A673 (cell line): ENCODE measurements at regions not wholly inside any gene's neighbourhood (a gene's known extent, or its start where the extent isn't known, plus 50 kb on each side); places are given as distances from the start of the nearest gene placed in this dataset.

Experiments used
- BruUV-seq: library from RNA; stranded (reverse); fragments of 400-500 nt; replicated peaks from 2 replicates; lab custom pipeline; 2021; lab: Mats Ljungman, UMichigan
- CTCF ChIA-PET: fragments of 300-600 bp; sonication (Branson Sonifier 250); formaldehyde crosslinking; loops from one replicate; lab custom pipeline; 2022; ENCODE audit warnings: antibody characterized with exemption; lab: Charles Lee
- POLR2A ChIA-PET: fragments of 300-600 bp; sonication (Branson Sonifier 250); formaldehyde crosslinking; loops from one replicate; lab custom pipeline; 2022; ENCODE audit warnings: antibody characterized with exemption; ENCODE audit not compliant: low non-redundant PET; lab: Charles Lee
- DNase-seq: peaks from one replicate; pipeline ENCODE4 v3.0.0-alpha.2; 2015; ENCODE audit warnings: low spot score
- H3K27ac ChIP-seq: fragments of 200-600 bp; sonication (generic); 2 replicates; pipeline ENCODE4 v1.5.1; 2016; ENCODE audit warnings: mixed run types, low read depth, mild to moderate bottlenecking, mixed read lengths, antibody characterized with exemption, low read length; ENCODE audit not compliant: poor library complexity, severe bottlenecking
- H3K27me3 ChIP-seq: fragments of 200-600 bp; sonication (generic); replicated peaks from 2 replicates; pipeline ENCODE4 v1.6.1; 2017; ENCODE audit warnings: mixed run types, low read depth, mild to moderate bottlenecking, mixed read lengths, antibody characterized with exemption, low read length; ENCODE audit not compliant: insufficient read depth, poor library complexity
- H3K36me3 ChIP-seq: fragments of 200-600 bp; sonication (generic); 2 replicates; pipeline ENCODE4 v1.6.1; 2016; ENCODE audit warnings: mixed run types, mild to moderate bottlenecking, mixed read lengths, antibody characterized with exemption, low read length; ENCODE audit not compliant: insufficient read depth, poor library complexity, severe bottlenecking
- H3K4me1 ChIP-seq: fragments of 200-600 bp; sonication (generic); 2 replicates; pipeline ENCODE4 v1.6.1; 2017; ENCODE audit warnings: mixed run types, mild to moderate bottlenecking, mixed read lengths, antibody characterized with exemption, low read length; ENCODE audit not compliant: insufficient read depth, poor library complexity, severe bottlenecking
- H3K4me3 ChIP-seq: fragments of 200-600 bp; sonication (generic); 2 replicates; pipeline ENCODE4 v1.5.1; 2016; ENCODE audit warnings: low read depth, mixed run types, mild to moderate bottlenecking, mixed read lengths, low read length; ENCODE audit not compliant: poor library complexity, severe bottlenecking
- H3K9me3 ChIP-seq: fragments of 200-600 bp; sonication (generic); 2 replicates; pipeline ENCODE4 v1.6.1; 2016; ENCODE audit warnings: mixed run types, low read depth, mild to moderate bottlenecking, mixed read lengths, antibody characterized with exemption, low read length; ENCODE audit not compliant: poor library complexity, severe bottlenecking
- EZH2 ChIP-seq: fragments of 200-600 bp; sonication (generic); IDR thresholded peaks from 2 replicates; pipeline ENCODE4 v1.6.1; 2017; ENCODE audit warnings: borderline replicate concordance, low read depth, mild to moderate bottlenecking, mixed read lengths, antibody characterized with exemption, low read length; ENCODE audit not compliant: poor library complexity, severe bottlenecking
- intact Hi-C: fragments of 100-400 bp; cut with micrococcal nuclease; formaldehyde crosslinking; loops from one replicate; pipeline ENCODE4 v1.10.0; 2022; ENCODE audit not compliant: unreplicated experiment
- TF ChIP-seq, protein P1 (sequence below): fragments of 300-800, 200-600 bp; sonication (generic); conservative IDR thresholded peaks from 2 replicates; pipeline ENCODE4 v1.5.1; 2017; ENCODE audit warnings: low read depth, mild to moderate bottlenecking, antibody characterized with exemption, low read length, moderate library complexity, mixed read lengths

DNA sequence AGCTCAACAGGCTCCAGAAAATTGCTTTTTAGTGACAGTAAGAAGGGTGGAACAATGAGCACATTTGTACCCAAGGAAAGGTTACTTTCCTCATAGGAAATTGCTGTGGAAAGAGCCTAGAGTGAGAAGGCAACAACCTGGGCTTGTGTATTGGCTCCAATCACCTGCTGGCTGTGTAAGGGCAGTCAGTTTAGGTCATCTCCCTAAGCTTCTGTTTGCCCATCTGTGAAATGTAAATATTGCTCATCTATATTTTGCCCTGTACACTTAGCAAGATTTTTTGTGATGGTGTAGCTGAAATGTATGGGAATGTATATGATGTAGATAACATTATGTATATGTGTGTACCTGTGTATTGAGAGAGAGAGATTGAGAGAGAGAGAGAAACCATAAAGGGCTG, 225.2 kb upstream of the MPHOSPH6 start:
- H3K27me3 ChIP-seq: peaks cover 35% of the 10 kb centered on the region
- intact Hi-C loops: no loop called here
- no peaks in the 10 kb centered on the region for H3K4me1 ChIP-seq
- no peak overlapping the region for H3K27ac ChIP-seq
- CTCF ChIA-PET: no interaction called here
- no peak overlapping the region for H3K4me3 ChIP-seq
- BruUV-seq: no TSS peak
- no peaks in the 10 kb centered on the region for H3K9me3 ChIP-seq
- DNase-seq: no peak
- TF ChIP-seq, protein P1, sequence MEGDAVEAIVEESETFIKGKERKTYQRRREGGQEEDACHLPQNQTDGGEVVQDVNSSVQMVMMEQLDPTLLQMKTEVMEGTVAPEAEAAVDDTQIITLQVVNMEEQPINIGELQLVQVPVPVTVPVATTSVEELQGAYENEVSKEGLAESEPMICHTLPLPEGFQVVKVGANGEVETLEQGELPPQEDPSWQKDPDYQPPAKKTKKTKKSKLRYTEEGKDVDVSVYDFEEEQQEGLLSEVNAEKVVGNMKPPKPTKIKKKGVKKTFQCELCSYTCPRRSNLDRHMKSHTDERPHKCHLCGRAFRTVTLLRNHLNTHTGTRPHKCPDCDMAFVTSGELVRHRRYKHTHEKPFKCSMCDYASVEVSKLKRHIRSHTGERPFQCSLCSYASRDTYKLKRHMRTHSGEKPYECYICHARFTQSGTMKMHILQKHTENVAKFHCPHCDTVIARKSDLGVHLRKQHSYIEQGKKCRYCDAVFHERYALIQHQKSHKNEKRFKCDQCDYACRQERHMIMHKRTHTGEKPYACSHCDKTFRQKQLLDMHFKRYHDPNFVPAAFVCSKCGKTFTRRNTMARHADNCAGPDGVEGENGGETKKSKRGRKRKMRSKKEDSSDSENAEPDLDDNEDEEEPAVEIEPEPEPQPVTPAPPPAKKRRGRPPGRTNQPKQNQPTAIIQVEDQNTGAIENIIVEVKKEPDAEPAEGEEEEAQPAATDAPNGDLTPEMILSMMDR: no peak
- no peak for TF ChIP-seq EZH2
- POLR2A ChIA-PET: no interaction called here
- no peaks in the 10 kb centered on the region for H3K36me3 ChIP-seq

DNA sequence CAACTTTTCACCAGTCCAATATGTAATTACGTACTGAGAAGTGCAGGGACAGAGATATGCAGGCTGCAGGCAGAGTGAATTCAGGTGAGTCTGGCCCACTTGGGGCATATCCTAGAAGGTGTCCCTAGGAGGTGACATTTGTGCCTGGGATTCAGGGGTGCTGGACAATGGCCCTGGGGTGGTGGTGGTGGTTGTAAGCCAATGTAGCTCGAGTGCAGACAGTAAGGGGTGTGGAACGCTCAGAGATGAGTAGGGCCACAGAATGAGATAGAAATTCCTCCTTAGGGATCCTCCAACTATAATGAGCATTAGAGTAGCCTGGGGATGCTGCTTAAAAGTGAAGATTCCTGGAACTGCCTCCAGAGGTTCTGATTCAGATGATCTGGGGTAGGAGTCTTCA, 221.7 kb upstream of the MPHOSPH6 start:
- DNase-seq: no peak
- intact Hi-C loops: no loop called here
- no peaks in the 10 kb centered on the region for H3K4me1 ChIP-seq
- ChIA-PET POLR2A (no interaction called here), CTCF (no interaction called here)
- H3K4me3 ChIP-seq: no peak overlapping the region
- TF ChIP-seq, protein P1: no peak
- no peak for TF ChIP-seq EZH2
- H3K27ac ChIP-seq: no peak overlapping the region
- H3K9me3 ChIP-seq: no peaks in the 10 kb centered on the region
- peaks cover 28% of the 10 kb centered on the region for H3K27me3 ChIP-seq
- no TSS peak for BruUV-seq
- H3K36me3 ChIP-seq: no peaks in the 10 kb centered on the region

DNA sequence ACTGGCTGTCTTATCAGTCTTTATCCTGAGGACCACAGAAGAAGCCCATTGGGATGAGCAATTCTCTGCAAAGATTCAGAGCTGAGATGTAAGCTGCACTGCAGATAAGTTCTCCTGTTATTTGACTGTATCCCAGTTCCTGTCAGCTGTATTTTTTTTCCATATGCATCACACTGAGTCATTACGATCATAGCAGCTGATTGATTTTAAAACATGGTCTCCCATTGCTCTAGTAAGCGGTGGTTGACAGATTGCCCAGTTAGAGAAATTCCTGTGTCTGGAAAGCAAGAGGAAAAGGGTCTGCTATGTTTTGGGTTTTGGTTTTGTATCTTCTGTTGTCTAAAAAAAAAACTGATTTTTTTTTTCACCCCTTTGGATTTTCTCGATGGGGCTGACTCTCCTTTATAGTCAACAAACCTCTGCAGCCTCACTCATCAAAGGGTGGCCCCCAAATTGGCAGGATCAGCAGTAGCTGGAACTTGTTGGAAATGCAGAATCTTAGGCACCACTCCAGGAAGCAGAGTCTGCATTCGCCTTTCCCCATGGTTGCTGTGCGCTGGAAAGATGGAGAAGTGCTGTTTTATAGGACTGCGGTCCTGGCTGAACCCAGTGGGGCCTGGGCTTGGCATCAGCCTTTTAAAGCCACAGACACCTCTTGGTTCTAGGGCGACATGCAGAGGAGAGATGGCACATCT, 220.1 kb upstream of the MPHOSPH6 start:
- no peaks in the 10 kb centered on the region for H3K9me3 ChIP-seq
- BruUV-seq: no TSS peak
- TF ChIP-seq, protein P1: no peak
- H3K27me3 ChIP-seq: peaks cover 28% of the 10 kb centered on the region
- no peaks in the 10 kb centered on the region for H3K4me1 ChIP-seq
- intact Hi-C loops: no loop called here
- CTCF ChIA-PET: no interaction called here
- no peaks in the 10 kb centered on the region for H3K36me3 ChIP-seq
- no peak for DNase-seq
- H3K4me3 ChIP-seq: no peak overlapping the region
- POLR2A ChIA-PET: no interaction called here
- no peak overlapping the region for H3K27ac ChIP-seq
